ENCODE measurements at regions not wholly inside any gene's neighbourhood (a gene's known extent, or its start where the extent isn't known, plus 50 kb on each side); places are given as distances from the start of the nearest gene placed in this dataset.

DNA sequence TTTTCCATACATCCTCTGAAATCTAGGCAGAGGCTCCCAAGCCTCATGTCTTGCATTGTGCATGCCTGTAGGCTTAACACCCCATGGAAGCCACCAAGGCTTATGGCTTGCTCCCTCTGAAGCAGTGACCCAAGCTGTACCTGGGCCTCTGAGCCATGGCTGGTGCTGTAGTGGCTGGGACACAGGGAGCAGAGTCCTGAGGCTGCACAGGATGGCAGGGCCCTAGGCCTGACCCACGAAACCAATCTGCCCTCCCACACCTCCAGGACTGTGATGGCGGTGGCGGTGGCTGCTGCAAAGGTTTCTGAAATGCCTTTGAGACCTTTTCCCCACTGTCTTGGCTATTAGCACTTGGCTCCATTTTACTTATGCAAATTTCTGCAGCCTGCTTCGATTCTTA is 429.5 kb downstream of the NPHP4 start:
- Histone ChIP-seq H3K4me1 (ENCODE audit: insufficient read depth, low read length) (no peaks in the 10 kb centered on the region), H3K4me3 (ENCODE audit: low read depth in 1 of 2, low read length in 2 of 2) (no peak overlapping the region), H3K36me3 (ENCODE audit: insufficient read depth, low read length) (no peaks in the 10 kb centered on the region), H3K9me3 (ENCODE audit: insufficient read depth, low read length, severe bottlenecking) (peaks cover 8% of the 10 kb centered on the region), H3K27ac (ENCODE audit: low read length) (no peak overlapping the region), H3K4me2 (ENCODE audit: insufficient read depth, low read length) (no peak overlapping the region), H4K20me1 (ENCODE audit: insufficient read depth, low read length) (no peaks in the 10 kb centered on the region), H3K9ac (ENCODE audit: low read depth, low read length) (no peak overlapping the region), H2AFZ (ENCODE audit: low read depth, low read length) (no peak overlapping the region), H3K79me2 (ENCODE audit: insufficient read depth, low read length) (no peaks in the 10 kb centered on the region), H3K27me3 (ENCODE audit: insufficient read depth, low read length, poor library complexity) (no peaks in the 10 kb centered on the region)
- ATAC-seq (ENCODE audit: insufficient read depth, low read depth) (no peak), DNase-seq (no peak)
- TF ChIP-seq, protein P1, sequence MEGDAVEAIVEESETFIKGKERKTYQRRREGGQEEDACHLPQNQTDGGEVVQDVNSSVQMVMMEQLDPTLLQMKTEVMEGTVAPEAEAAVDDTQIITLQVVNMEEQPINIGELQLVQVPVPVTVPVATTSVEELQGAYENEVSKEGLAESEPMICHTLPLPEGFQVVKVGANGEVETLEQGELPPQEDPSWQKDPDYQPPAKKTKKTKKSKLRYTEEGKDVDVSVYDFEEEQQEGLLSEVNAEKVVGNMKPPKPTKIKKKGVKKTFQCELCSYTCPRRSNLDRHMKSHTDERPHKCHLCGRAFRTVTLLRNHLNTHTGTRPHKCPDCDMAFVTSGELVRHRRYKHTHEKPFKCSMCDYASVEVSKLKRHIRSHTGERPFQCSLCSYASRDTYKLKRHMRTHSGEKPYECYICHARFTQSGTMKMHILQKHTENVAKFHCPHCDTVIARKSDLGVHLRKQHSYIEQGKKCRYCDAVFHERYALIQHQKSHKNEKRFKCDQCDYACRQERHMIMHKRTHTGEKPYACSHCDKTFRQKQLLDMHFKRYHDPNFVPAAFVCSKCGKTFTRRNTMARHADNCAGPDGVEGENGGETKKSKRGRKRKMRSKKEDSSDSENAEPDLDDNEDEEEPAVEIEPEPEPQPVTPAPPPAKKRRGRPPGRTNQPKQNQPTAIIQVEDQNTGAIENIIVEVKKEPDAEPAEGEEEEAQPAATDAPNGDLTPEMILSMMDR (IDR thresholded peaks at IDR 0.05; ENCODE audit: borderline replicate concordance, extremely low read depth, low read length, poor library complexity, severe bottlenecking), result no peak
- no peak for TF ChIP-seq EZH2 (IDR thresholded peaks at IDR 0.05; ENCODE audit: borderline replicate concordance, low read depth, low read length, severe bottlenecking)

DNA sequence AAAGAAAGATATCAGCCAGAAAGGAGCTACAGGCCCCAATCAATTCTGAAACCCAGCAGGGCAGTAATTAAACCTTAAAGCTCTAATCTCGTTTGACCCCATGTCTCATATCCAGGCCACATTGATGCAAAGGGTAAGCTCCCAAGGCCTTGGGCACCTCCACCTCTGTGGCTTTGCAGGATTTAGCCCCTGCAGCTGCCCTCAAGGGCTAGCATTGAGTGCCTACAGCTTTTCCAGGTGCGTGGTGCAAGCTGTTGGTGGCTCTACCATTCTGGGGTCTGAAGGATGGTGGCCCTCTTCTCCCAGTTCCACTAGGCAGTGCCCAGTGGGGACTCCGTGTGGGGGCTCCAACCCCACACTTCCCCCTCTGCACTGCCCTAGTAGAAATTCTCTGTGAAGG is 429.9 kb downstream of the NPHP4 start:
- Histone ChIP-seq H3K4me3 (ENCODE audit: low read depth in 1 of 2, low read length in 2 of 2) (no peak overlapping the region), H4K20me1 (ENCODE audit: insufficient read depth, low read length) (no peaks in the 10 kb centered on the region), H3K4me1 (ENCODE audit: insufficient read depth, low read length) (no peaks in the 10 kb centered on the region), H3K4me2 (ENCODE audit: insufficient read depth, low read length) (no peak overlapping the region), H3K9me3 (ENCODE audit: insufficient read depth, low read length, severe bottlenecking) (peaks cover 8% of the 10 kb centered on the region), H3K36me3 (ENCODE audit: insufficient read depth, low read length) (no peaks in the 10 kb centered on the region), H3K27ac (ENCODE audit: low read length) (no peak overlapping the region), H3K9ac (ENCODE audit: low read depth, low read length) (no peak overlapping the region), H3K27me3 (ENCODE audit: insufficient read depth, low read length, poor library complexity) (no peaks in the 10 kb centered on the region), H2AFZ (ENCODE audit: low read depth, low read length) (no peak overlapping the region), H3K79me2 (ENCODE audit: insufficient read depth, low read length) (no peaks in the 10 kb centered on the region)
- DNase-seq (no peak), ATAC-seq (ENCODE audit: insufficient read depth, low read depth) (no peak)
- no peak for TF ChIP-seq EZH2 (IDR thresholded peaks at IDR 0.05; ENCODE audit: borderline replicate concordance, low read depth, low read length, severe bottlenecking)
- TF ChIP-seq, protein P1 (IDR thresholded peaks at IDR 0.05; ENCODE audit: borderline replicate concordance, extremely low read depth, low read length, poor library complexity, severe bottlenecking), result no peak

DNA sequence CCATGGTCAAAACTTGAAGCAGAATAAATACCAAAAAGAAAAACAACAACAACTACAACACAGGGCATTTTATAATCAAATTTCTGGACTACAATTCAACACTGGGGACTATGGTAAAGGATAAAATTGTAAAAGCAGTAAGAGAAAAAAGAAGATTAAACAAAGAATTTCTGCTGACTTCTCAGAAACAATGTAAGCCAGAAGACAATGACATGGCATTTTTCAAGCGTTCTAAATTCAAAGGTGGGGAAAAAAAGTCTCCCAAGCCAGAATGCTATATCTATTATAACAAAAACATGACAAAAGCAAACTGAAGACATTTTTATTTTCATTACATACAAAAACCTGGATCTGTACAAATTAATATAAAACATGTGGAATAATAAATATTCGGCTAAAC is 433.1 kb downstream of the NPHP4 start:
- Histone ChIP-seq H2AFZ (ENCODE audit: low read depth, low read length) (no peak overlapping the region), H3K4me2 (ENCODE audit: insufficient read depth, low read length) (no peak overlapping the region), H3K4me1 (ENCODE audit: insufficient read depth, low read length) (no peaks in the 10 kb centered on the region), H3K27ac (ENCODE audit: low read length) (no peak overlapping the region), H3K4me3 (ENCODE audit: low read depth in 1 of 2, low read length in 2 of 2) (no peak overlapping the region), H4K20me1 (ENCODE audit: insufficient read depth, low read length) (no peaks in the 10 kb centered on the region), H3K27me3 (ENCODE audit: insufficient read depth, low read length, poor library complexity) (no peaks in the 10 kb centered on the region), H3K79me2 (ENCODE audit: insufficient read depth, low read length) (no peaks in the 10 kb centered on the region), H3K9me3 (ENCODE audit: insufficient read depth, low read length, severe bottlenecking) (peaks cover 8% of the 10 kb centered on the region), H3K9ac (ENCODE audit: low read depth, low read length) (no peak overlapping the region), H3K36me3 (ENCODE audit: insufficient read depth, low read length) (no peaks in the 10 kb centered on the region)
- no peak for TF ChIP-seq EZH2 (IDR thresholded peaks at IDR 0.05; ENCODE audit: borderline replicate concordance, low read depth, low read length, severe bottlenecking)
- TF ChIP-seq, protein P1 (IDR thresholded peaks at IDR 0.05; ENCODE audit: borderline replicate concordance, extremely low read depth, low read length, poor library complexity, severe bottlenecking), result no peak
- DNase-seq, result no peak
- no peak for ATAC-seq (ENCODE audit: insufficient read depth, low read depth)

DNA sequence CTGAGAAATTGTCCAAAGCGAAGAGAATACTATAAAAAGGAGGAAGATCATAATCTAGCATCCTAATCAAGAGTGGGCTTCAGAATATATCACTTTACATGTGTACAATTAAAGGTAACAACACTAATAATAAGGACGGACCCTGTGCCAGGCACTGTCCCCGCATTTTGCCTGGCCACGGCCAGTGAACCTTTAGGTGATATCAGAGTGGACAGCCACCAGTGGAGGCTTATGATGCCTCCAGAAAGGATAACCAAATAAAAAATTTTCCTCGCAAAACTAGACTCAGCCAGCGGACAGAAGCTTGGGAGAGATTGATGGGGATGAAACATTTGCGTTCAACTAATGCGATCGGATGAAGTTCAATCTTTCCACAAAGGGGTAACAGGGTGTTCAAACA is 436.4 kb downstream of the NPHP4 start:
- H3K4me1 ChIP-seq (ENCODE audit: insufficient read depth, low read length), result no peaks in the 10 kb centered on the region

More for the DNA sequence above, 436.4 kb downstream of the NPHP4 start:
- Histone ChIP-seq H3K27me3 (ENCODE audit: insufficient read depth, low read length, poor library complexity) (no peaks in the 10 kb centered on the region), H3K27ac (ENCODE audit: low read length) (no peak overlapping the region), H3K36me3 (ENCODE audit: insufficient read depth, low read length) (no peaks in the 10 kb centered on the region), H3K9ac (ENCODE audit: low read depth, low read length) (no peak overlapping the region), H4K20me1 (ENCODE audit: insufficient read depth, low read length) (no peaks in the 10 kb centered on the region), H3K79me2 (ENCODE audit: insufficient read depth, low read length) (no peaks in the 10 kb centered on the region), H3K9me3 (ENCODE audit: insufficient read depth, low read length, severe bottlenecking) (peaks cover 8% of the 10 kb centered on the region), H3K4me2 (ENCODE audit: insufficient read depth, low read length) (no peak overlapping the region), H2AFZ (ENCODE audit: low read depth, low read length) (no peak overlapping the region), H3K4me3 (ENCODE audit: low read depth in 1 of 2, low read length in 2 of 2) (no peak overlapping the region)
- no peak for ATAC-seq (ENCODE audit: insufficient read depth, low read depth)
- TF ChIP-seq, protein P1 (IDR thresholded peaks at IDR 0.05; ENCODE audit: borderline replicate concordance, extremely low read depth, low read length, poor library complexity, severe bottlenecking), result no peak
- no peak for TF ChIP-seq EZH2 (IDR thresholded peaks at IDR 0.05; ENCODE audit: borderline replicate concordance, low read depth, low read length, severe bottlenecking)
- DNase-seq, result no peak
